IMR-90 (cell line): ENCODE measurements at regions not wholly inside any gene's neighbourhood (a gene's known extent, or its start where the extent isn't known, plus 50 kb on each side); places are given as distances from the start of the nearest gene placed in this dataset.

Experiments used
- ATAC-seq: fragments of 200-7000 bp; cut with Tn5 transposase; 2 replicates; pipeline ENCODE4 v1.9.1; 2020; ENCODE audit warnings: low read depth, mild to moderate bottlenecking, moderate library complexity
- BruUV-seq: library from RNA; stranded (reverse); fragments of 400-500 nt; replicated peaks from 2 replicates; lab custom pipeline; 2021; lab: Mats Ljungman, UMichigan
- CTCF ChIA-PET: fragments of 300-600 bp; formaldehyde crosslinking; extraction: SDS; loops from one replicate; lab custom pipeline; 2021; ENCODE audit warnings: antibody characterized with exemption; lab: Yijun Ruan, JAX
- POLR2A ChIA-PET: fragments of 300-600 bp; sonication (Branson Sonifier 250); formaldehyde crosslinking; loops from one replicate; lab custom pipeline; 2022; ENCODE audit warnings: antibody characterized with exemption; ENCODE audit not compliant: unreplicated experiment; lab: Charles Lee
- DNase-seq: peaks from one replicate; pipeline ENCODE4 v3.0.0; 2013
- H2AFZ ChIP-seq: replicated peaks from 2 replicates; pipeline ENCODE3; 2013; ENCODE audit warnings: low read length, mild to moderate bottlenecking; ENCODE audit not compliant: poor library complexity
- H2AK5ac ChIP-seq: 2 replicates; pipeline ENCODE4 v1.6.1; 2013; ENCODE audit warnings: low read depth, low read length, inconsistent platforms
- H2AK9ac ChIP-seq: replicated peaks from 2 replicates; pipeline ENCODE3; 2013; ENCODE audit warnings: mild to moderate bottlenecking, low read depth, low read length, moderate library complexity; ENCODE audit not compliant: poor library complexity
- H2BK120ac ChIP-seq: 2 replicates; pipeline ENCODE4 v1.6.1; 2013; ENCODE audit warnings: low read depth, low read length, inconsistent platforms
- H2BK15ac ChIP-seq: 3 replicates; pipeline ENCODE4 v1.6.1; 2013; ENCODE audit warnings: low read depth, low read length, inconsistent platforms
- H2BK20ac ChIP-seq: 2 replicates; pipeline ENCODE4 v1.6.1; 2013; ENCODE audit warnings: low read depth, mild to moderate bottlenecking, inconsistent platforms, low read length, moderate library complexity
- H2BK5ac ChIP-seq: 2 replicates; pipeline ENCODE4 v1.6.1; 2013; ENCODE audit warnings: mild to moderate bottlenecking, low read depth, low read length, inconsistent platforms; ENCODE audit not compliant: poor library complexity, severe bottlenecking
- H3K14ac ChIP-seq: replicated peaks from 2 replicates; pipeline ENCODE4 v1.6.1; 2013; ENCODE audit warnings: low read depth, low read length, inconsistent platforms
- H3K18ac ChIP-seq: 2 replicates; pipeline ENCODE4 v1.6.1; 2013; ENCODE audit warnings: low read depth, low read length, control low read depth
- H3K23ac ChIP-seq: 2 replicates; pipeline ENCODE4 v1.6.1; 2013; ENCODE audit warnings: low read depth, low read length, inconsistent platforms
- H3K27ac ChIP-seq: 2 replicates; pipeline ENCODE4 v1.5.1; 2013; ENCODE audit warnings: mild to moderate bottlenecking, control low read depth, low read length; ENCODE audit not compliant: insufficient read depth
- H3K27me3 ChIP-seq: 2 replicates; pipeline ENCODE4 v1.6.1; 2013; ENCODE audit warnings: low read length; ENCODE audit not compliant: control insufficient read depth, insufficient read depth
- H3K36me3 ChIP-seq: 2 replicates; pipeline ENCODE4 v1.6.1; 2013; ENCODE audit warnings: low read length, mixed read lengths; ENCODE audit not compliant: control insufficient read depth, insufficient read depth
- H3K4ac ChIP-seq: 2 replicates; pipeline ENCODE4 v1.6.1; 2013; ENCODE audit warnings: low read depth, low read length, inconsistent platforms
- H3K4me1 ChIP-seq: 2 replicates; pipeline ENCODE4 v1.6.1; 2013; ENCODE audit warnings: low read length, mixed read lengths; ENCODE audit not compliant: control insufficient read depth, insufficient read depth
- H3K4me2 ChIP-seq: 2 replicates; pipeline ENCODE4 v1.6.1; 2013; ENCODE audit warnings: low read depth, mild to moderate bottlenecking, control low read depth, low read length, moderate library complexity
- H3K4me3 ChIP-seq: 2 replicates; pipeline ENCODE4 v1.5.1; 2013; ENCODE audit warnings: low read depth, mild to moderate bottlenecking, control low read depth, low read length, moderate library complexity; ENCODE audit not compliant: insufficient read depth
- H3K56ac ChIP-seq: 2 replicates; pipeline ENCODE4 v1.6.1; 2013; ENCODE audit warnings: low read length, inconsistent platforms; ENCODE audit not compliant: insufficient read depth; ENCODE audit errors: extremely low read depth
- H3K79me1 ChIP-seq, 2 experiments: 2 replicates each; pipeline ENCODE4 v1.6.1; 2013; ENCODE audit warnings: low read length in 2 of 2, inconsistent platforms in 1 of 2, low read depth in 1 of 2
- H3K9ac ChIP-seq: 2 replicates; pipeline ENCODE4 v1.6.1; 2013; ENCODE audit warnings: low read depth, low read length, control low read depth
- H3K9me1 ChIP-seq: 2 replicates; pipeline ENCODE4 v1.6.1; 2013; ENCODE audit warnings: low read length, inconsistent platforms; ENCODE audit not compliant: insufficient read depth
- H3K9me3 ChIP-seq: 2 replicates; pipeline ENCODE4 v1.6.1; 2013; ENCODE audit warnings: low read length; ENCODE audit not compliant: control insufficient read depth, insufficient read depth
- H4K20me1 ChIP-seq: 2 replicates; pipeline ENCODE4 v1.6.1; 2013; ENCODE audit warnings: low read length, inconsistent platforms; ENCODE audit not compliant: insufficient read depth
- H4K5ac ChIP-seq: 2 replicates; pipeline ENCODE4 v1.6.1; 2013; ENCODE audit warnings: mild to moderate bottlenecking, low read depth, low read length, control low read depth
- H4K8ac ChIP-seq, 2 experiments: 2 replicates each; pipeline ENCODE4 v1.6.1; 2013; ENCODE audit warnings: low read depth in 2 of 2, low read length in 2 of 2, control low read depth in 1 of 2, inconsistent platforms in 1 of 2
- H4K91ac ChIP-seq: 2 replicates; pipeline ENCODE4 v1.6.1; 2013; ENCODE audit warnings: low read depth, low read length, inconsistent platforms; ENCODE audit not compliant: insufficient read depth
- BHLHE40 ChIP-seq: fragments of 150-350 bp; IDR thresholded peaks from 2 replicates; pipeline ENCODE4 v1.6.1; 2016; ENCODE audit warnings: mild to moderate bottlenecking, low read depth, low read length
- CHD1 ChIP-seq: IDR thresholded peaks from 2 replicates; pipeline ENCODE4 v1.6.1; 2012; ENCODE audit warnings: low read depth, low read length, improper control_type of control experiment
- ELK1 ChIP-seq: fragments of 150-350 bp; IDR thresholded peaks from 2 replicates; pipeline ENCODE4 v1.6.1; 2016; ENCODE audit warnings: low read depth, mild to moderate bottlenecking, low read length, moderate library complexity, borderline replicate concordance
- POLR2A ChIP-seq: IDR thresholded peaks from 2 replicates; pipeline ENCODE4 v1.6.1; 2012; ENCODE audit warnings: mild to moderate bottlenecking, low read depth, low read length
- RAD21 ChIP-seq: IDR thresholded peaks from 2 replicates; pipeline ENCODE4 v1.6.1; 2012; ENCODE audit warnings: low read length, improper control_type of control experiment
- SMC3 ChIP-seq: fragments of 150-350 bp; IDR thresholded peaks from 2 replicates; pipeline ENCODE4 v1.6.1; 2016; ENCODE audit warnings: low read depth, mild to moderate bottlenecking, antibody characterized with exemption, low read length, moderate library complexity
- USF2 ChIP-seq: fragments of 150-350 bp; IDR thresholded peaks from 2 replicates; pipeline ENCODE4 v1.6.1; 2017; ENCODE audit warnings: mild to moderate bottlenecking, antibody characterized with exemption, low read length, low read depth
- WGBS, 2 experiments: methylation state at CpG; one replicate each; pipeline versions ENCODE4 v1.1.5 to v1.1.7; 2013; ENCODE audit warnings: missing lambda C conversion rate in 2 of 2; ENCODE audit not compliant: insufficient read length in 1 of 2; ENCODE audit errors: extremely low coverage in 2 of 2; 5-methylcytosine and 5-hydroxymethylcytosine counted together
- dilution Hi-C: fragments of 300-500 bp; cut with HindIII; formaldehyde crosslinking; loops from one replicate; pipeline ENCODE4 v1.14.3; 2018; ENCODE audit warnings: low sequenced_read_pairs; ENCODE audit not compliant: unreplicated experiment
- in situ Hi-C: fragments of 300-500 bp; cut with MboI; formaldehyde crosslinking; loops from 3 replicates; pipeline ENCODE4 v1.14.3; 2019; ENCODE audit warnings: low sequenced_read_pairs, inconsistent platforms, mixed read lengths
- intact Hi-C: fragments of 100-400 bp; cut with micrococcal nuclease; formaldehyde crosslinking; loops from 2 replicates; pipeline ENCODE4 v1.10.0; 2022

- H2AFZ ChIP-seq = no peak overlapping the region
- no peak for TF ChIP-seq BHLHE40
- no peak for TF ChIP-seq RAD21
- TF ChIP-seq CHD1 = no peak
- TF ChIP-seq ELK1 = no peak
- no peak for TF ChIP-seq SMC3
- no peak for TF ChIP-seq POLR2A
- TF ChIP-seq USF2 = no peak
- H2BK5ac ChIP-seq = no peak overlapping the region
- no peak overlapping the region for H4K91ac ChIP-seq
- no peak overlapping the region for H4K5ac ChIP-seq
- no peak overlapping the region for H3K56ac ChIP-seq
- no peak overlapping the region for H2BK20ac ChIP-seq
- intact Hi-C loops = no loop called here
- in situ Hi-C loops = no loop called here
- H2AK5ac ChIP-seq = no peak overlapping the region
- H3K36me3 ChIP-seq = no peaks in the 10 kb centered on the region
- CTCF ChIA-PET = no interaction called here
- H4K8ac ChIP-seq = no peak overlapping the region
- DNase-seq = no peak
- peaks cover 16% of the 10 kb centered on the region for H3K27me3 ChIP-seq
- H2BK120ac ChIP-seq = no peak overlapping the region
- H4K20me1 ChIP-seq = no peaks in the 10 kb centered on the region
- H3K4me2 ChIP-seq = no peak overlapping the region
- no peak overlapping the region for H3K14ac ChIP-seq
- peak overlapping the region; percentile 48 for H2AK9ac ChIP-seq
- no peak overlapping the region for H3K23ac ChIP-seq
- dilution Hi-C loops = no loop called here
- H2BK15ac ChIP-seq = no peak overlapping the region
- WGBS, 2 experiments = 88% methylated on average over 18 of the region's 21 CpGs; no CpG with 5 or more reads in 1 of the 2 experiments
- no peak overlapping the region for H3K4me3 ChIP-seq
- H3K79me1 ChIP-seq = no peaks in the 10 kb centered on the region
- no peak overlapping the region for H3K4ac ChIP-seq
- H3K4me1 ChIP-seq = peaks cover 13% of the 10 kb centered on the region
- no peaks in the 10 kb centered on the region for H3K9me3 ChIP-seq
- no peak overlapping the region for H3K9ac ChIP-seq
- no TSS peak for BruUV-seq
- no peak overlapping the region for H3K18ac ChIP-seq
- POLR2A ChIA-PET = interaction anchor here (0.5 kb wide), 1 partner anchor 1096 kb away, joined by 3 read pairs; no protein-coding TSS in a partner anchor
- no peaks in the 10 kb centered on the region; the same call in 1 of the 2 replicates for H3K9me1 ChIP-seq
- ATAC-seq = no peak
- H3K27ac ChIP-seq = no peak overlapping the region
Measured at GRCh38 chr17:77828749-77829539, 129.6 kb upstream of the TNRC6C start.
